IMR-90 (cell line): ENCODE measurements at regions not wholly inside any gene's neighbourhood (a gene's known extent, or its start where the extent isn't known, plus 50 kb on each side); places are given as distances from the start of the nearest gene placed in this dataset.

Source experiments
- ATAC-seq: fragments of 200-7000 bp; cut with Tn5 transposase; 2 replicates; pipeline ENCODE4 v1.9.1; 2020; ENCODE audit warnings: low read depth, mild to moderate bottlenecking, moderate library complexity
- BruUV-seq: library from RNA; stranded (reverse); fragments of 400-500 nt; replicated peaks from 2 replicates; lab custom pipeline; 2021; lab: Mats Ljungman, UMichigan
- CTCF ChIA-PET: fragments of 300-600 bp; formaldehyde crosslinking; extraction: SDS; loops from one replicate; lab custom pipeline; 2021; ENCODE audit warnings: antibody characterized with exemption; lab: Yijun Ruan, JAX
- POLR2A ChIA-PET: fragments of 300-600 bp; sonication (Branson Sonifier 250); formaldehyde crosslinking; loops from one replicate; lab custom pipeline; 2022; ENCODE audit warnings: antibody characterized with exemption; ENCODE audit not compliant: unreplicated experiment; lab: Charles Lee
- DNase-seq: peaks from one replicate; pipeline ENCODE4 v3.0.0; 2013
- H2AFZ ChIP-seq: replicated peaks from 2 replicates; pipeline ENCODE3; 2013; ENCODE audit warnings: low read length, mild to moderate bottlenecking; ENCODE audit not compliant: poor library complexity
- H2AK5ac ChIP-seq: 2 replicates; pipeline ENCODE4 v1.6.1; 2013; ENCODE audit warnings: low read depth, low read length, inconsistent platforms
- H2AK9ac ChIP-seq: replicated peaks from 2 replicates; pipeline ENCODE3; 2013; ENCODE audit warnings: mild to moderate bottlenecking, low read depth, low read length, moderate library complexity; ENCODE audit not compliant: poor library complexity
- H2BK120ac ChIP-seq: 2 replicates; pipeline ENCODE4 v1.6.1; 2013; ENCODE audit warnings: low read depth, low read length, inconsistent platforms
- H2BK15ac ChIP-seq: 3 replicates; pipeline ENCODE4 v1.6.1; 2013; ENCODE audit warnings: low read depth, low read length, inconsistent platforms
- H2BK20ac ChIP-seq: 2 replicates; pipeline ENCODE4 v1.6.1; 2013; ENCODE audit warnings: low read depth, mild to moderate bottlenecking, inconsistent platforms, low read length, moderate library complexity
- H2BK5ac ChIP-seq: 2 replicates; pipeline ENCODE4 v1.6.1; 2013; ENCODE audit warnings: mild to moderate bottlenecking, low read depth, low read length, inconsistent platforms; ENCODE audit not compliant: poor library complexity, severe bottlenecking
- H3K14ac ChIP-seq: replicated peaks from 2 replicates; pipeline ENCODE4 v1.6.1; 2013; ENCODE audit warnings: low read depth, low read length, inconsistent platforms
- H3K18ac ChIP-seq: 2 replicates; pipeline ENCODE4 v1.6.1; 2013; ENCODE audit warnings: low read depth, low read length, control low read depth
- H3K23ac ChIP-seq: 2 replicates; pipeline ENCODE4 v1.6.1; 2013; ENCODE audit warnings: low read depth, low read length, inconsistent platforms
- H3K27ac ChIP-seq: 2 replicates; pipeline ENCODE4 v1.5.1; 2013; ENCODE audit warnings: mild to moderate bottlenecking, control low read depth, low read length; ENCODE audit not compliant: insufficient read depth
- H3K27me3 ChIP-seq: 2 replicates; pipeline ENCODE4 v1.6.1; 2013; ENCODE audit warnings: low read length; ENCODE audit not compliant: control insufficient read depth, insufficient read depth
- H3K36me3 ChIP-seq: 2 replicates; pipeline ENCODE4 v1.6.1; 2013; ENCODE audit warnings: low read length, mixed read lengths; ENCODE audit not compliant: control insufficient read depth, insufficient read depth
- H3K4ac ChIP-seq: 2 replicates; pipeline ENCODE4 v1.6.1; 2013; ENCODE audit warnings: low read depth, low read length, inconsistent platforms
- H3K4me1 ChIP-seq: 2 replicates; pipeline ENCODE4 v1.6.1; 2013; ENCODE audit warnings: low read length, mixed read lengths; ENCODE audit not compliant: control insufficient read depth, insufficient read depth
- H3K4me2 ChIP-seq: 2 replicates; pipeline ENCODE4 v1.6.1; 2013; ENCODE audit warnings: low read depth, mild to moderate bottlenecking, control low read depth, low read length, moderate library complexity
- H3K4me3 ChIP-seq: 2 replicates; pipeline ENCODE4 v1.5.1; 2013; ENCODE audit warnings: low read depth, mild to moderate bottlenecking, control low read depth, low read length, moderate library complexity; ENCODE audit not compliant: insufficient read depth
- H3K56ac ChIP-seq: 2 replicates; pipeline ENCODE4 v1.6.1; 2013; ENCODE audit warnings: low read length, inconsistent platforms; ENCODE audit not compliant: insufficient read depth; ENCODE audit errors: extremely low read depth
- H3K79me1 ChIP-seq, 2 experiments: 2 replicates each; pipeline ENCODE4 v1.6.1; 2013; ENCODE audit warnings: low read length in 2 of 2, inconsistent platforms in 1 of 2, low read depth in 1 of 2
- H3K9ac ChIP-seq: 2 replicates; pipeline ENCODE4 v1.6.1; 2013; ENCODE audit warnings: low read depth, low read length, control low read depth
- H3K9me1 ChIP-seq: 2 replicates; pipeline ENCODE4 v1.6.1; 2013; ENCODE audit warnings: low read length, inconsistent platforms; ENCODE audit not compliant: insufficient read depth
- H3K9me3 ChIP-seq: 2 replicates; pipeline ENCODE4 v1.6.1; 2013; ENCODE audit warnings: low read length; ENCODE audit not compliant: control insufficient read depth, insufficient read depth
- H4K20me1 ChIP-seq: 2 replicates; pipeline ENCODE4 v1.6.1; 2013; ENCODE audit warnings: low read length, inconsistent platforms; ENCODE audit not compliant: insufficient read depth
- H4K5ac ChIP-seq: 2 replicates; pipeline ENCODE4 v1.6.1; 2013; ENCODE audit warnings: mild to moderate bottlenecking, low read depth, low read length, control low read depth
- H4K8ac ChIP-seq, 2 experiments: 2 replicates each; pipeline ENCODE4 v1.6.1; 2013; ENCODE audit warnings: low read depth in 2 of 2, low read length in 2 of 2, control low read depth in 1 of 2, inconsistent platforms in 1 of 2
- H4K91ac ChIP-seq: 2 replicates; pipeline ENCODE4 v1.6.1; 2013; ENCODE audit warnings: low read depth, low read length, inconsistent platforms; ENCODE audit not compliant: insufficient read depth
- BHLHE40 ChIP-seq: fragments of 150-350 bp; IDR thresholded peaks from 2 replicates; pipeline ENCODE4 v1.6.1; 2016; ENCODE audit warnings: mild to moderate bottlenecking, low read depth, low read length
- CHD1 ChIP-seq: IDR thresholded peaks from 2 replicates; pipeline ENCODE4 v1.6.1; 2012; ENCODE audit warnings: low read depth, low read length, improper control_type of control experiment
- ELK1 ChIP-seq: fragments of 150-350 bp; IDR thresholded peaks from 2 replicates; pipeline ENCODE4 v1.6.1; 2016; ENCODE audit warnings: low read depth, mild to moderate bottlenecking, low read length, moderate library complexity, borderline replicate concordance
- FOS ChIP-seq: fragments of 150-350 bp; IDR thresholded peaks from 2 replicates; pipeline ENCODE4 v1.6.1; 2016; ENCODE audit warnings: low read depth, low read length
- MAFK ChIP-seq: IDR thresholded peaks from 2 replicates; pipeline ENCODE4 v1.6.1; 2012; ENCODE audit warnings: low read depth, low read length, improper control_type of control experiment
- MAZ ChIP-seq: IDR thresholded peaks from 2 replicates; pipeline ENCODE4 v1.6.1; 2012; ENCODE audit warnings: low read depth, mild to moderate bottlenecking, low read length, improper control_type of control experiment, moderate library complexity, borderline replicate concordance
- MXI1 ChIP-seq: IDR thresholded peaks from 2 replicates; pipeline ENCODE4 v1.6.1; 2012; ENCODE audit warnings: low read depth, mild to moderate bottlenecking, low read length, moderate library complexity, borderline replicate concordance
- NFE2L2 ChIP-seq: fragments of 150-350 bp; IDR thresholded peaks from 2 replicates; pipeline ENCODE4 v1.6.1; 2016; ENCODE audit warnings: low read depth, mild to moderate bottlenecking, low read length
- POLR2A ChIP-seq: IDR thresholded peaks from 2 replicates; pipeline ENCODE4 v1.6.1; 2012; ENCODE audit warnings: mild to moderate bottlenecking, low read depth, low read length
- RAD21 ChIP-seq: IDR thresholded peaks from 2 replicates; pipeline ENCODE4 v1.6.1; 2012; ENCODE audit warnings: low read length, improper control_type of control experiment
- RCOR1 ChIP-seq: IDR thresholded peaks from 2 replicates; pipeline ENCODE4 v1.6.1; 2012; ENCODE audit warnings: mild to moderate bottlenecking, low read length, improper control_type of control experiment; ENCODE audit not compliant: insufficient replicate concordance
- SMC3 ChIP-seq: fragments of 150-350 bp; IDR thresholded peaks from 2 replicates; pipeline ENCODE4 v1.6.1; 2016; ENCODE audit warnings: low read depth, mild to moderate bottlenecking, antibody characterized with exemption, low read length, moderate library complexity
- WGBS, 2 experiments: methylation state at CpG; one replicate each; pipeline versions ENCODE4 v1.1.5 to v1.1.7; 2013; ENCODE audit warnings: missing lambda C conversion rate in 2 of 2; ENCODE audit not compliant: insufficient read length in 1 of 2; ENCODE audit errors: extremely low coverage in 2 of 2; 5-methylcytosine and 5-hydroxymethylcytosine counted together
- dilution Hi-C: fragments of 300-500 bp; cut with HindIII; formaldehyde crosslinking; loops from one replicate; pipeline ENCODE4 v1.14.3; 2018; ENCODE audit warnings: low sequenced_read_pairs; ENCODE audit not compliant: unreplicated experiment
- in situ Hi-C: fragments of 300-500 bp; cut with MboI; formaldehyde crosslinking; loops from 3 replicates; pipeline ENCODE4 v1.14.3; 2019; ENCODE audit warnings: low sequenced_read_pairs, inconsistent platforms, mixed read lengths
- intact Hi-C: fragments of 100-400 bp; cut with micrococcal nuclease; formaldehyde crosslinking; loops from 2 replicates; pipeline ENCODE4 v1.10.0; 2022
- TF ChIP-seq, protein P1 (sequence below): fragments of 150-350 bp; IDR thresholded peaks from 2 replicates; pipeline ENCODE4 v1.6.1; 2017; ENCODE audit warnings: mild to moderate bottlenecking, antibody characterized with exemption, low read length, low read depth
- TF ChIP-seq, protein P2 (sequence below): conservative IDR thresholded peaks from 2 replicates; pipeline ENCODE4 v1.5.1; 2012; ENCODE audit warnings: mild to moderate bottlenecking, low read depth, low read length, improper control_type of control experiment

- no peak overlapping the region for H3K23ac ChIP-seq
- H2BK15ac ChIP-seq: no peak overlapping the region
- BruUV-seq: no TSS peak
- ATAC-seq (no peak), DNase-seq (no peak)
- H4K5ac ChIP-seq: no peak overlapping the region
- dilution Hi-C loops (no loop called here), in situ Hi-C loops (no loop called here), intact Hi-C loops (no loop called here)
- H2AK9ac ChIP-seq: no peak overlapping the region
- no peak overlapping the region for H4K91ac ChIP-seq
- H2BK5ac ChIP-seq: no peak overlapping the region
- no peak overlapping the region for H3K4me3 ChIP-seq
- 78% methylated on average over 4 of the region's 15 CpGs; no CpG with 5 or more reads in 1 of the 2 experiments for WGBS, 2 experiments
- no peak overlapping the region for H2BK20ac ChIP-seq
- H3K36me3 ChIP-seq: no peaks in the 10 kb centered on the region
- no peaks in the 10 kb centered on the region for H3K9me3 ChIP-seq
- no peak overlapping the region for H2AFZ ChIP-seq
- 0 out of 2 replicates have a peak, but pooled peaks cover 5% of the 10 kb centered on the region for H3K9me1 ChIP-seq
- H3K4me2 ChIP-seq: no peak overlapping the region
- no peaks in the 10 kb centered on the region; the same call in 1 of the 2 replicates for H3K27me3 ChIP-seq
- H2AK5ac ChIP-seq: no peak overlapping the region
- no peak overlapping the region for H3K18ac ChIP-seq
- H3K79me1 ChIP-seq: no peaks in the 10 kb centered on the region
- H2BK120ac ChIP-seq: no peak overlapping the region
- no peak overlapping the region for H3K56ac ChIP-seq
- no peak overlapping the region for H4K8ac ChIP-seq
- TF ChIP-seq CHD1 (no peak), MXI1 (no peak), POLR2A (no peak), SMC3 (no peak), MAZ (no peak), MAFK (no peak), RAD21 (no peak), BHLHE40 (no peak), FOS (no peak), ELK1 (no peak), RCOR1 (no peak), NFE2L2 (no peak)
- TF ChIP-seq, protein P1, sequence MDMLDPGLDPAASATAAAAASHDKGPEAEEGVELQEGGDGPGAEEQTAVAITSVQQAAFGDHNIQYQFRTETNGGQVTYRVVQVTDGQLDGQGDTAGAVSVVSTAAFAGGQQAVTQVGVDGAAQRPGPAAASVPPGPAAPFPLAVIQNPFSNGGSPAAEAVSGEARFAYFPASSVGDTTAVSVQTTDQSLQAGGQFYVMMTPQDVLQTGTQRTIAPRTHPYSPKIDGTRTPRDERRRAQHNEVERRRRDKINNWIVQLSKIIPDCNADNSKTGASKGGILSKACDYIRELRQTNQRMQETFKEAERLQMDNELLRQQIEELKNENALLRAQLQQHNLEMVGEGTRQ: no peak
- TF ChIP-seq, protein P2, sequence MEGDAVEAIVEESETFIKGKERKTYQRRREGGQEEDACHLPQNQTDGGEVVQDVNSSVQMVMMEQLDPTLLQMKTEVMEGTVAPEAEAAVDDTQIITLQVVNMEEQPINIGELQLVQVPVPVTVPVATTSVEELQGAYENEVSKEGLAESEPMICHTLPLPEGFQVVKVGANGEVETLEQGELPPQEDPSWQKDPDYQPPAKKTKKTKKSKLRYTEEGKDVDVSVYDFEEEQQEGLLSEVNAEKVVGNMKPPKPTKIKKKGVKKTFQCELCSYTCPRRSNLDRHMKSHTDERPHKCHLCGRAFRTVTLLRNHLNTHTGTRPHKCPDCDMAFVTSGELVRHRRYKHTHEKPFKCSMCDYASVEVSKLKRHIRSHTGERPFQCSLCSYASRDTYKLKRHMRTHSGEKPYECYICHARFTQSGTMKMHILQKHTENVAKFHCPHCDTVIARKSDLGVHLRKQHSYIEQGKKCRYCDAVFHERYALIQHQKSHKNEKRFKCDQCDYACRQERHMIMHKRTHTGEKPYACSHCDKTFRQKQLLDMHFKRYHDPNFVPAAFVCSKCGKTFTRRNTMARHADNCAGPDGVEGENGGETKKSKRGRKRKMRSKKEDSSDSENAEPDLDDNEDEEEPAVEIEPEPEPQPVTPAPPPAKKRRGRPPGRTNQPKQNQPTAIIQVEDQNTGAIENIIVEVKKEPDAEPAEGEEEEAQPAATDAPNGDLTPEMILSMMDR: no peak
- H4K20me1 ChIP-seq: no peaks in the 10 kb centered on the region
- no peak overlapping the region for H3K9ac ChIP-seq
- H3K27ac ChIP-seq: no peak overlapping the region
- ChIA-PET POLR2A (no interaction called here), CTCF (no interaction called here)
- peaks cover 9% of the 10 kb centered on the region for H3K4me1 ChIP-seq
- no peak overlapping the region for H3K14ac ChIP-seq
- no peak overlapping the region for H3K4ac ChIP-seq
Observed at GRCh38 chr1:244234009-244234643, 183.0 kb downstream of the ZBTB18 start.
